Karpas-422 (cell line): ENCODE measurements at regions not wholly inside any gene's neighbourhood (a gene's known extent, or its start where the extent isn't known, plus 50 kb on each side); places are given as distances from the start of the nearest gene placed in this dataset.

Source experiments
- DNase-seq: peaks from one replicate; pipeline ENCODE4 v3.0.0-alpha.2; 2015
- H2AFZ ChIP-seq: fragments of 200-600 bp; sonication (generic); 2 replicates; pipeline ENCODE4 v1.6.1; 2014; ENCODE audit warnings: antibody characterized with exemption, low read length, mixed read lengths
- H3K27ac ChIP-seq: fragments of 200-600 bp; sonication (generic); 2 replicates; pipeline ENCODE4 v1.5.1; 2014; ENCODE audit warnings: mild to moderate bottlenecking, low read length, moderate library complexity
- H3K27me3 ChIP-seq: fragments of 200-600 bp; sonication (generic); 2 replicates; pipeline ENCODE4 v1.6.1; 2014; ENCODE audit warnings: low read length, mixed read lengths
- H3K36me3 ChIP-seq: fragments of 200-600 bp; sonication (generic); 2 replicates; pipeline ENCODE4 v1.6.1; 2014; ENCODE audit warnings: low read length, mixed read lengths; ENCODE audit not compliant: insufficient read depth
- H3K4me1 ChIP-seq: fragments of 200-600 bp; sonication (generic); 2 replicates; pipeline ENCODE4 v1.6.1; 2014; ENCODE audit warnings: mild to moderate bottlenecking, low read length, mixed read lengths
- H3K4me2 ChIP-seq: fragments of 200-600 bp; sonication (generic); 2 replicates; pipeline ENCODE4 v1.6.1; 2014; ENCODE audit warnings: low read length, low read depth, mild to moderate bottlenecking; ENCODE audit not compliant: poor library complexity, severe bottlenecking
- H3K4me3 ChIP-seq: fragments of 200-600 bp; sonication (generic); 2 replicates; pipeline ENCODE4 v1.5.1; 2014; ENCODE audit warnings: mild to moderate bottlenecking, antibody characterized with exemption, low read length, mixed read lengths
- H3K79me2 ChIP-seq: fragments of 200-600 bp; sonication (generic); 2 replicates; pipeline ENCODE4 v1.6.1; 2014; ENCODE audit warnings: mild to moderate bottlenecking, low read length, mixed read lengths
- H3K9ac ChIP-seq: fragments of 200-600 bp; sonication (generic); 2 replicates; pipeline ENCODE4 v1.6.0; 2014; ENCODE audit warnings: low read length
- H3K9me2 ChIP-seq: fragments of 200-600 bp; sonication (generic), shearing (Covaris generic); replicated peaks from 2 replicates; pipeline ENCODE4 v1.6.0; 2014; ENCODE audit warnings: mild to moderate bottlenecking, low read length, moderate library complexity; ENCODE audit not compliant: insufficient read depth
- H3K9me3 ChIP-seq: fragments of 300-700, 200-600 bp; sonication (generic); 2 replicates; pipeline ENCODE4 v1.6.1; 2014; ENCODE audit warnings: low read length, mixed read lengths
- H4K20me1 ChIP-seq: fragments of 200-600 bp; sonication (generic); 2 replicates; pipeline ENCODE4 v1.6.1; 2014; ENCODE audit warnings: mild to moderate bottlenecking, antibody characterized with exemption, low read length, low read depth; ENCODE audit not compliant: insufficient read depth

DNA sequence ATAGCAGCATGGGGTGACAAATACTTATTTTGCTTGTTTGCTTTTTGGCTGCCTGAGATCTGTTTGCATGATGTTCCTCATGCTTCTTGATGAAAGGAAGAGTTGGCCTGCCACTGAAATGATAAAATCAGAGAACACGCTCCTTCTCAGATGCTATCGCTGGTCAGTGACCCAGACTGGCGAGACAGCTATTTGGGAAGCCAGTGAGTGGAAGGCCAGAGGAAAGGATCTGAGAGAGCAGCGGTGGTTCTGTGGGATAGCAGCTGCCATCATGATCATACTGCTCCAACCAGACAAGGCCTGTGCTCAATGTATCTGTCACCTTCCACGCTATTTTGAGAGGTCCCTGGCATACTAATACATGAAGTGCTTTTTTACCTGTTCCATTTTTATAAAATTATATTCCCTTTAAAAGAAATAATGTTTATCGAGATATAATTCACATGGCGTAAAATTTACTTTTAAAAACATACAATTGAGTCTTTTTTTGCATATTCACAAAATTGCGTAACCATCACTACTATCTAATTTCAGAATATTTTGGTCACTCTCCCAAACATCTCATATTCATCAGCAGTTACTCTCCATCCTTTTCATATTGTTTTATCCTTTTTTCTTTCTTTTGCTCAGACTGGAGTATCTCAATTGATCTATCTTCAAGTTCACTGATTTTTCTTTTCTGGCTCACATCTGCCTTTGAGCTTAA lies 695.1 kb downstream of the TNS3 start:
- DNase-seq, result no peak
- H3K79me2 ChIP-seq, result no peaks in the 10 kb centered on the region
- H3K27ac ChIP-seq, result no peak overlapping the region
- H3K4me1 ChIP-seq, result no peaks in the 10 kb centered on the region
- H3K9ac ChIP-seq, result no peak overlapping the region
- H2AFZ ChIP-seq, result no peak overlapping the region
- H3K4me3 ChIP-seq, result no peak overlapping the region
- no peaks in the 10 kb centered on the region for H3K27me3 ChIP-seq
- no peaks in the 10 kb centered on the region for H4K20me1 ChIP-seq
- H3K9me3 ChIP-seq, result no peaks in the 10 kb centered on the region
- no peaks in the 10 kb centered on the region for H3K9me2 ChIP-seq
- H3K36me3 ChIP-seq, result no peaks in the 10 kb centered on the region
- no peak overlapping the region for H3K4me2 ChIP-seq

DNA sequence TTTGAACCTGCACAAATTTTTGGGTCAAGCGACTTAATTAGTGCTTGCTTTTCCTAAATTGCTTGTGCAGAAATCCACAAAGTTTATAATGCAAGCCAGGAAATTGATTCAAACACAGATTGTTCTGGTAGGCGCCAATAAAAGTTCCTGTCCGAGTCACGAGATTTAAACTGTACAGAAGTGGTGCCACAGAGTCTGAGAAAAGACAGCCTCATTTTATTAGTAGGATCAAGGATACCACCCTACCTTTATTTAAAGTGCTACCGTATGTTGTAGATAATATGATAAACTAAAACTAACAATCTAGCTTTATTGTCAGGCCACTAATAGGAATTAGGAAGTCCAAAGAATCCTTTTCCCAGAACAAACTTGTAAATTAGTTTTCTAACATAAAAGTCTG lies 696.7 kb downstream of the TNS3 start:
- Histone ChIP-seq H3K9ac (no peak overlapping the region), H2AFZ (no peak overlapping the region), H3K4me3 (no peak overlapping the region), H3K9me2 (no peaks in the 10 kb centered on the region), H3K27ac (no peak overlapping the region), H3K9me3 (no peaks in the 10 kb centered on the region), H3K4me2 (no peak overlapping the region), H3K36me3 (no peaks in the 10 kb centered on the region), H3K27me3 (no peaks in the 10 kb centered on the region), H4K20me1 (no peaks in the 10 kb centered on the region), H3K79me2 (no peaks in the 10 kb centered on the region), H3K4me1 (no peaks in the 10 kb centered on the region)
- DNase-seq, result no peak

DNA sequence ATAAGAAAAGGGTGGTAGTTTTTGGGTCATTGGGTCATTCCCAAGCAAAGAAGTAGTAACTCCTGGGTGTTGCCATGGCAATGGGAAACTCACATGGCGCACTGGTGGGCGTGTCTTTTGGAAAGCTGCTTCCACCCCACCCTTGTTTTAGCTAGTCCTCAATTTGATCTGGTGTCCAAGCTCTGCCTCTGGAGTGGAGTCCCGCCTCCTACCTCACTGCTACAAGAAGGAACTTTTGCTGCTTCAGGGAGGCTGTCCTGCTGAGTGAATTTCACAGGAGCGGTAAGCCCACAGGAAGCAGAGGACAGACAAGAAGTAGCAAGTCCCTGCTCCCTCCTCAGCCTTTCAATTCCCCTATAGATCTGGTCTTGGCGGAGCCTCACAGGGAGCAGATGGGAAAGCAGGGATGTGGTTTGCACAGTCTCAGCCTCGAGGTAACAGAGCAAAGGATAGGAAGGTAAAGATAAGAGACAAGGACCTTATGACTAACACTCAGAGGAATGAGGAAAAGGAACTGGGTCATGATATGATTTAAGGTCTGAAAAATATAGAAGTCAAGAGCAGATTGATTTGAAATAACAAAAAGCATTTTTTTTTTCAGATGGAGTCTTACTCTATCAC lies 700.3 kb downstream of the TNS3 start:
- Histone ChIP-seq H3K36me3 (no peaks in the 10 kb centered on the region), H4K20me1 (no peaks in the 10 kb centered on the region), H2AFZ (no peak overlapping the region), H3K4me3 (no peak overlapping the region), H3K9ac (no peak overlapping the region), H3K27ac (no peak overlapping the region), H3K79me2 (no peaks in the 10 kb centered on the region), H3K27me3 (no peaks in the 10 kb centered on the region), H3K9me3 (no peaks in the 10 kb centered on the region), H3K4me2 (no peak overlapping the region), H3K4me1 (no peaks in the 10 kb centered on the region), H3K9me2 (no peaks in the 10 kb centered on the region)
- no peak for DNase-seq

- no peak overlapping the region for H3K4me2 ChIP-seq
- H3K4me1 ChIP-seq, result no peaks in the 10 kb centered on the region
- H3K9me3 ChIP-seq, result no peaks in the 10 kb centered on the region
- H3K79me2 ChIP-seq, result no peaks in the 10 kb centered on the region
- no peaks in the 10 kb centered on the region for H3K27me3 ChIP-seq
- no peak for DNase-seq
- H3K9ac ChIP-seq, result no peak overlapping the region
- H3K4me3 ChIP-seq, result no peak overlapping the region
- no peaks in the 10 kb centered on the region for H3K9me2 ChIP-seq
- no peaks in the 10 kb centered on the region for H4K20me1 ChIP-seq
- no peak overlapping the region for H2AFZ ChIP-seq
- H3K36me3 ChIP-seq, result no peaks in the 10 kb centered on the region
- no peak overlapping the region for H3K27ac ChIP-seq
These were observed 701.3 kb downstream of the TNS3 start for GRCh38 chr7:46880508-46881196.

GRCh38 chr7:46879783-46880182 lies 702.1 kb downstream of the TNS3 start:
- H3K4me3 ChIP-seq, result no peak overlapping the region
- no peak overlapping the region for H3K4me2 ChIP-seq
- no peaks in the 10 kb centered on the region for H3K79me2 ChIP-seq
- no peak for DNase-seq
- H2AFZ ChIP-seq, result no peak overlapping the region
- H4K20me1 ChIP-seq, result no peaks in the 10 kb centered on the region
- H3K4me1 ChIP-seq, result no peaks in the 10 kb centered on the region
- H3K27ac ChIP-seq, result no peak overlapping the region
- H3K9ac ChIP-seq, result no peak overlapping the region
- H3K9me2 ChIP-seq, result no peaks in the 10 kb centered on the region
- H3K9me3 ChIP-seq, result no peaks in the 10 kb centered on the region
- no peaks in the 10 kb centered on the region for H3K27me3 ChIP-seq
- H3K36me3 ChIP-seq, result no peaks in the 10 kb centered on the region

DNA sequence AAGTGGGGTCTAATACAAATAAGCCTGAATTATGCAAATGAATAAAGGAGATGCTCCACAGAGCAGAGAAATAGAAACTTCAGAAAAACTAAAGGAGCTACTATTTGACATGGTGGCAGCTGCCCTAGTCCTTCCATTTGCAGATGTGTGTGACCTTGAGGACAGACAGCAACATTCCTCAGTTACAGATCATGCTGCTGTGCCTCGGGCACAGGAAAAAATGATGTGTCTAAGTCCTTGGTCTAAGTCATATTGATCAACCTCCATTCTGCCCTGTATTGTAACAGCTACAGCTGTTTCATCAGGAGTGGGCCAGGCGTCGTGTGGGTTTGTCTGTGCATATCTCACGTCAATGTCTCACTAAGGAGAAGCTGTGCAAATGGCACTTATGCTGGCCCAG lies 710.4 kb downstream of the TNS3 start:
- Histone ChIP-seq H3K4me2 (no peak overlapping the region), H4K20me1 (no peaks in the 10 kb centered on the region), H3K4me3 (no peak overlapping the region), H3K9ac (no peak overlapping the region), H3K79me2 (no peaks in the 10 kb centered on the region), H3K27me3 (no peaks in the 10 kb centered on the region), H3K36me3 (no peaks in the 10 kb centered on the region), H3K9me2 (no peaks in the 10 kb centered on the region), H3K9me3 (no peaks in the 10 kb centered on the region), H2AFZ (no peak overlapping the region), H3K4me1 (no peaks in the 10 kb centered on the region), H3K27ac (no peak overlapping the region)
- no peak for DNase-seq

DNA sequence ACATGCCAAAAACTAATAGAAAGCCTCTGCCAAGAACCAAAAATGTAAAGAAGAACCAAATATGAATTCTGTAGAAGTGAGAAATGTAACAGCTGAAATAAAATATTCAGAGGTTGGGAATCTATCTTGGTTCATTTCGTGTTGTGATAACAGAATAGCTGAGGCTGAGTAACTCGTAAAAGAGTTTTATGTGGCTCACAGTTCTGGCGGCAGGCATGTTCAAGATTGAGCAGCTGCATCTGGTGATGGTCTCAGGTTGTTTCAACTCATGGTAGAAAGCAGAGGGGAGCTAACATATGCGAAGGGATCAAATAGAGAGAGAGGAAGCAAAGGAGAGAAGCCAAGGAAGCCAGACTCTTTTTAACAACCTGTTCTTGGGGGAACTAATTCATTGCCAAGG lies 717.2 kb downstream of the TNS3 start:
- Histone ChIP-seq H3K36me3 (no peaks in the 10 kb centered on the region), H3K4me1 (no peaks in the 10 kb centered on the region), H3K79me2 (no peaks in the 10 kb centered on the region), H4K20me1 (no peaks in the 10 kb centered on the region), H3K9me2 (no peaks in the 10 kb centered on the region), H3K27ac (no peak overlapping the region), H3K9me3 (no peaks in the 10 kb centered on the region), H3K27me3 (no peaks in the 10 kb centered on the region), H2AFZ (no peak overlapping the region), H3K9ac (no peak overlapping the region), H3K4me3 (no peak overlapping the region), H3K4me2 (no peak overlapping the region)
- no peak for DNase-seq

- no peak overlapping the region for H3K9ac ChIP-seq
- no peaks in the 10 kb centered on the region for H3K9me2 ChIP-seq
- no peak overlapping the region for H2AFZ ChIP-seq
- H3K27me3 ChIP-seq, result no peaks in the 10 kb centered on the region
- no peak for DNase-seq
- no peaks in the 10 kb centered on the region for H4K20me1 ChIP-seq
- H3K36me3 ChIP-seq, result no peaks in the 10 kb centered on the region
- H3K4me3 ChIP-seq, result no peak overlapping the region
- H3K4me2 ChIP-seq, result no peak overlapping the region
- no peak overlapping the region for H3K27ac ChIP-seq
- H3K4me1 ChIP-seq, result no peaks in the 10 kb centered on the region
- H3K9me3 ChIP-seq, result no peaks in the 10 kb centered on the region
- H3K79me2 ChIP-seq, result no peaks in the 10 kb centered on the region
These were observed 721.9 kb downstream of the TNS3 start for GRCh38 chr7:46859963-46860475.
